ENCODE measurements at regions not wholly inside any gene's neighbourhood (a gene's known extent, or its start where the extent isn't known, plus 50 kb on each side); places are given as distances from the start of the nearest gene placed in this dataset.
A peak's percentile ranks its signal among the peaks of the same experiment; 100 is the strongest.

- H3K4me3 Mint-ChIP-seq = no peak overlapping the region
- TF ChIP-seq, protein P1, sequence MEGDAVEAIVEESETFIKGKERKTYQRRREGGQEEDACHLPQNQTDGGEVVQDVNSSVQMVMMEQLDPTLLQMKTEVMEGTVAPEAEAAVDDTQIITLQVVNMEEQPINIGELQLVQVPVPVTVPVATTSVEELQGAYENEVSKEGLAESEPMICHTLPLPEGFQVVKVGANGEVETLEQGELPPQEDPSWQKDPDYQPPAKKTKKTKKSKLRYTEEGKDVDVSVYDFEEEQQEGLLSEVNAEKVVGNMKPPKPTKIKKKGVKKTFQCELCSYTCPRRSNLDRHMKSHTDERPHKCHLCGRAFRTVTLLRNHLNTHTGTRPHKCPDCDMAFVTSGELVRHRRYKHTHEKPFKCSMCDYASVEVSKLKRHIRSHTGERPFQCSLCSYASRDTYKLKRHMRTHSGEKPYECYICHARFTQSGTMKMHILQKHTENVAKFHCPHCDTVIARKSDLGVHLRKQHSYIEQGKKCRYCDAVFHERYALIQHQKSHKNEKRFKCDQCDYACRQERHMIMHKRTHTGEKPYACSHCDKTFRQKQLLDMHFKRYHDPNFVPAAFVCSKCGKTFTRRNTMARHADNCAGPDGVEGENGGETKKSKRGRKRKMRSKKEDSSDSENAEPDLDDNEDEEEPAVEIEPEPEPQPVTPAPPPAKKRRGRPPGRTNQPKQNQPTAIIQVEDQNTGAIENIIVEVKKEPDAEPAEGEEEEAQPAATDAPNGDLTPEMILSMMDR (IDR thresholded peaks at IDR 0.05) = no peak
- no peak overlapping the region for H3K27ac ChIP-seq (ENCODE audit: low read length)
- ATAC-seq (no peak), DNase-seq (no peak)
- H3K27me3 Mint-ChIP-seq (ENCODE audit: low read depth in 2 of 2) = peaks cover 0 to 14% of the 10 kb centered on the region in 2 donors
- no peak overlapping the region for H3K27ac Mint-ChIP-seq
- H3K4me1 Mint-ChIP-seq = no peaks in the 10 kb centered on the region
- intact Hi-C loops (cut with micrococcal nuclease) = no loop called here
- H3K4me3 ChIP-seq (ENCODE audit: low read length) = no peak overlapping the region
- 83% methylated on average over 4 of the region's 4 CpGs for WGBS (ENCODE audit: insufficient coverage)
- no peaks in the 10 kb centered on the region for H3K9me3 ChIP-seq (ENCODE audit: control insufficient read depth, insufficient read depth, low read length)
- H3K4me1 ChIP-seq (ENCODE audit: control insufficient read depth, insufficient read depth, low read length) = no peaks in the 10 kb centered on the region
- H3K36me3 Mint-ChIP-seq = no peaks in the 10 kb centered on the region
- H3K9me3 Mint-ChIP-seq = no peaks in the 10 kb centered on the region
- no peaks in the 10 kb centered on the region for H3K36me3 ChIP-seq (ENCODE audit: control insufficient read depth, insufficient read depth, low read length)
- no peaks in the 10 kb centered on the region for H3K27me3 ChIP-seq (ENCODE audit: control insufficient read depth, insufficient read depth, low read length)
These were observed 125.0 kb upstream of the STC2 start for GRCh38 chr5:173453167-173453566.

- H3K27me3 ChIP-seq (ENCODE audit: control insufficient read depth, insufficient read depth, low read length) = no peaks in the 10 kb centered on the region
- no peak for ATAC-seq
- no peaks in the 10 kb centered on the region for H3K36me3 Mint-ChIP-seq
- H3K27me3 Mint-ChIP-seq (ENCODE audit: low read depth in 2 of 2) = peaks cover 0 to 14% of the 10 kb centered on the region in 2 donors
- no peak overlapping the region for H3K4me3 Mint-ChIP-seq
- no peak overlapping the region for H3K27ac Mint-ChIP-seq
- H3K27ac ChIP-seq (ENCODE audit: low read length) = no peak overlapping the region
- peak in 1 of 2 donors; percentile 4 for DNase-seq
- intact Hi-C loops (cut with micrococcal nuclease) = no loop called here
- H3K4me1 Mint-ChIP-seq = no peaks in the 10 kb centered on the region
- no peaks in the 10 kb centered on the region for H3K9me3 ChIP-seq (ENCODE audit: control insufficient read depth, insufficient read depth, low read length)
- TF ChIP-seq, protein P1 (IDR thresholded peaks at IDR 0.05) = no peak
- no peaks in the 10 kb centered on the region for H3K9me3 Mint-ChIP-seq
- H3K4me3 ChIP-seq (ENCODE audit: low read length) = no peak overlapping the region
- H3K36me3 ChIP-seq (ENCODE audit: control insufficient read depth, insufficient read depth, low read length) = no peaks in the 10 kb centered on the region
- WGBS (ENCODE audit: insufficient coverage) = 65% methylated on average over 9 of the region's 9 CpGs
- no peaks in the 10 kb centered on the region for H3K4me1 ChIP-seq (ENCODE audit: control insufficient read depth, insufficient read depth, low read length)
These were observed 124.1 kb upstream of the STC2 start for GRCh38 chr5:173452119-173452905.

DNA sequence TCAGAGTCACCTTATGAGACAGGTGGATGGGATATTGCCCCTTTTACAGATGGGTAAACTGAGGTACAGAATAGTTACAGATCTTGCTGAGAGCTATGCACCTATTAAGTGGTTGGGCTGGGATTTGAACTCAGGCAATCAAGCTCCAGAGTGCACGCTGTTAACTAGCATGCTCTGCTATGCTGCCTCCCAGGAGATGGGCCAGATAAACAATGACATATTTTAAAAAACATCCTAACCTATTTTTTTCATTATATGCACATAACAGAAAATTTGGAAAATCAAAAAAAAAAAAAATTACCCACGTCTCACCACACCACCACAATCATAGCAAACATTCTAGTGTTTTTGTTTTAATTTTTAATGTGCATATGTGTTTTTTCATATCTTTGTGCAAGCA, 123.4 kb upstream of the STC2 start:
- Histone ChIP-seq H3K36me3 (ENCODE audit: control insufficient read depth, insufficient read depth, low read length) (no peaks in the 10 kb centered on the region), H3K9me3 (ENCODE audit: control insufficient read depth, insufficient read depth, low read length) (no peaks in the 10 kb centered on the region), H3K27me3 (ENCODE audit: control insufficient read depth, insufficient read depth, low read length) (no peaks in the 10 kb centered on the region), H3K27ac (ENCODE audit: low read length) (no peak overlapping the region), H3K4me1 (ENCODE audit: control insufficient read depth, insufficient read depth, low read length) (no peaks in the 10 kb centered on the region), H3K4me3 (ENCODE audit: low read length) (no peak overlapping the region)
- WGBS (ENCODE audit: insufficient coverage) = 100% methylated on average over 1 of the region's 2 CpGs
- Mint-ChIP-seq H3K27ac (no peak overlapping the region), H3K4me1 (no peaks in the 10 kb centered on the region), H3K4me3 (no peak overlapping the region), H3K36me3 (no peaks in the 10 kb centered on the region), H3K27me3 (ENCODE audit: low read depth in 2 of 2) (peaks cover 0 to 14% of the 10 kb centered on the region in 2 donors), H3K9me3 (no peaks in the 10 kb centered on the region)
- DNase-seq = no peak
- TF ChIP-seq, protein P1 (IDR thresholded peaks at IDR 0.05) = no peak
- ATAC-seq = no peak
- intact Hi-C loops (cut with micrococcal nuclease) = no loop called here

DNA sequence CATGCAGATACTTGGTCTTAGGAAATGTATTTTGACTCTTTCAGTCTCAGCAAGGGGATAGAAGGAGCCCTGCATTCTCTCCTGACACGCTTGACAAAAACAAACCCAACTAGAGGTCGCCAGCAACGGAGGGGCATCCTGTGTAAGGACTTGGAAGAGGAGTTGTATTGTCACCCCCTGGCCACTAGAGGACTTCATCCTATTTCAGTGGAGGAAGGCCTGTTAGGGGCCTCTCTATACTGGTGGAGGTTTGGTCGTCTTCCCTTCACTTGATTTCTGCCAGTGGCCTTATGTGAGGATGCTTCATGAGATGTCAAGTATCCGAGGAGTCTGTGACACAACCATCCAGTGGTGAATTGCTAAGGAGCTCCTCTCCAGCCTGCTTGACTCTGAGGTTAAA, 122.8 kb upstream of the STC2 start:
- no peak overlapping the region for H3K27ac Mint-ChIP-seq
- intact Hi-C loops (cut with micrococcal nuclease) = no loop called here
- peaks cover 0 to 14% of the 10 kb centered on the region in 2 donors for H3K27me3 Mint-ChIP-seq (ENCODE audit: low read depth in 2 of 2)
- ATAC-seq (no peak), DNase-seq (no peak)
- 73% methylated on average over 3 of the region's 5 CpGs for WGBS (ENCODE audit: insufficient coverage)
- Histone ChIP-seq H3K4me1 (ENCODE audit: control insufficient read depth, insufficient read depth, low read length) (no peaks in the 10 kb centered on the region), H3K9me3 (ENCODE audit: control insufficient read depth, insufficient read depth, low read length) (no peaks in the 10 kb centered on the region), H3K27ac (ENCODE audit: low read length) (no peak overlapping the region), H3K27me3 (ENCODE audit: control insufficient read depth, insufficient read depth, low read length) (no peaks in the 10 kb centered on the region), H3K4me3 (ENCODE audit: low read length) (no peak overlapping the region), H3K36me3 (ENCODE audit: control insufficient read depth, insufficient read depth, low read length) (no peaks in the 10 kb centered on the region)
- no peaks in the 10 kb centered on the region for H3K4me1 Mint-ChIP-seq
- no peak overlapping the region for H3K4me3 Mint-ChIP-seq
- TF ChIP-seq, protein P1 (IDR thresholded peaks at IDR 0.05) = no peak
- no peaks in the 10 kb centered on the region for H3K9me3 Mint-ChIP-seq
- H3K36me3 Mint-ChIP-seq = no peaks in the 10 kb centered on the region
